GM21786 (cell line): ENCODE measurements at regions not wholly inside any gene's neighbourhood (a gene's known extent, or its start where the extent isn't known, plus 50 kb on each side); places are given as distances from the start of the nearest gene placed in this dataset.
"Not testable (repeated sequence)": the region's sequence is repeated elsewhere in the genome, so short reads cannot be mapped to it uniquely, and the experiment has no call there.

Experiments
- ATAC-seq: cut with Tn5 transposase; IDR thresholded peaks from one replicate; pipeline ENCODE4 v1.9.1; 2021; ENCODE audit not compliant: unreplicated experiment

DNA sequence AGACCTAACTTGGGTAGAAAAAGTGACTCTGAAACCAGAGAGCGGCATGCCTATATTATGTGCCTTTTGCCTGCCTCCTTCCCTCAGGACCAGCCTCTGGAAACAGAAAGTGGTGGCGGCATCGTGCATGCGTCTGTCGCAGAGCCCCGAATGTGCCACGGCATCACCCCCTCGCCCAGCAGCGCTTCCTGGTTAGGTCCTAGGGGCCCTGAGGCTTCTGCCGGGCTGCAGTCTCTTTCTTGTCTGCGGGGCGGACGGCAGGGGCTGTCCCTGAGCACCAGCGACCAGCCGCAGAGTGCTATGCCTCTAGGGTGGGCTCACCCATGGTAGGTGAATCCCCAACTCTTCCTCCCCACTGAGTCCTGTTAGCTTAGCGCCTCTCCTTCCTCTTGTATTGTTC lies 68.7 kb downstream of the VSIG4 start:
- ATAC-seq, result no peak

GRCh38 chrX:65967159-65967558 lies 72.7 kb downstream of the VSIG4 start:
- not testable (repeated sequence) for ATAC-seq

GRCh38 chrX:65961714-65962113 lies 78.2 kb downstream of the VSIG4 start:
- no peak for ATAC-seq

DNA sequence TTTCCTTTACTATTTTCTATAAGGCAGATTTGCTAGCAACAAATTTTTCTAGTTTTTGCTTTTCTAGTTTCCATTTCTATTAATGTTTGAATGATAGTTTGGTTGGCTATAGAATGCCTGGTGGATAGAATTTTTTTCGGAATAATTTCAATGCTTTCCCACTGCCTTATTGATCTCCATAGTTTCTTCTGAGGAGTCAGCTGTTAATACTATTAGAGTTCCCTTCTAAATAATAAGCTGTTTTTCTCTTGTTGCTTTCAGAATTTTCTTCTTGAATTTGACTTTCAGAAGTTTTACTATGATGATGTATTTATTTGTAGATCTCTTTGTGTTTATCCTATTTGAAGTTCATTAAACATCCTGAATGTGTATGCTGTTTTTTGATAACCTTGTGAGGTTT lies 91.8 kb downstream of the VSIG4 start:
- ATAC-seq, result no peak

DNA sequence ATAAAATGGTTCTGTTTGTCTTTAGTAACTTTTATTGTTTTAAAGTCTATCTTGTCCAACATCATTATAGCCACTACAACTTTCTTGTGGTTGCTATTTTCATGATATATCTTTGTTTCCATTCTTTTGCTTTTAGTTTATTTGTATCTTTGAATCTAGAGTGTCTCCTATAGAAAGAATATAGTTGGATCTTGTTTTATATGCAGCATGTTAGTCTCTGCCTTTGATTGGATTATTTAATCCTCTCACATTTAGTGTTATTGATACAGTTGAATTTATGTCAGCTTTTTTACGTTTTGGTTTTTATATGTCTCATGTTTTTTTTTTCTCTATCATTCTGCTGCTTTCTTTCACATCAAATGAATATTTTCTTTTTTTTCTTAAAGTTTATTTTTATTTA lies 98.1 kb downstream of the VSIG4 start:
- no peak for ATAC-seq

DNA sequence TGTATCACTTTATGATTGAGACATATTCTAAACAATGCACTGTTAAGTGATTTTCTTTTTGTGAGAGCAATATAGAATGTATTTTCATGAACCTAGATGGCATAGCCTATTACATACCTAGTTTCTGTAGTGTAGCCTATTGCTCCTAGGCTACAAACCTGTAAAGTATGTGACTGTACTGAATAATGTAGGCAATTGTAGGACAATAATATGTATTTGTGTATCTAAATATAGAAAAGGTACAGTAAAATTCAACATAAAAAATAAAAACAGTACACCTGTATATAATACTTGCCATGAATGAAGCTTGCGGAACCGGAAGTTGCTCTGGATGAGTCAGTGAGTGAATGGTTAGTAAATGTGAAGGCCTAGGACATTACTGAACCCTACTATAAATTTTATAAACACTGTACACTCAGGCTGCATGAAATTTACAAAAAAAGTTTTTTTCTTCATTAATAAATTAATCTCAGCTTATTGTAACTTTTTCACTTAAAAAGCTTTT lies 106.7 kb downstream of the VSIG4 start:
- ATAC-seq, result no peak

- no peak for ATAC-seq
Measured at GRCh38 chrX:65932173-65933084, 107.5 kb downstream of the VSIG4 start.

DNA sequence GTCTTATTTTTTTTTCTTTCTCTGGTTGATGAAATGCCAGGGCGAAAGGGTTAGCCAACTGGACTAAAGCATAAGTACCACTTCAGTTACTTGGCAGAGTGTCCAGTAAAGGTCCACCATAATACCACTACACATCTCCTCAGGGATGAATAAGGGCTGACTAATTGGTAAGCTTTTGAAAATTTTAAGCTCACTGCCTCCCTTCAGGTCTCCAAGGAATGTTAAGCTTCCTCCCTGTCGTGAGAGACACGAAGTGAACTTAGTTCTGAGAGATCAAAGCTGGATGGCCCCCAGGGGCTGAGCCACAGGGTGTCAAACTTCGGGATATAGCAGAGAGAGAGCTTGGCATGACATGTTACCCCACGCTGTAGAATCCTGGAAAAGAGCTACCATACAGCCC lies 111.4 kb downstream of the VSIG4 start:
- ATAC-seq, result no peak

DNA sequence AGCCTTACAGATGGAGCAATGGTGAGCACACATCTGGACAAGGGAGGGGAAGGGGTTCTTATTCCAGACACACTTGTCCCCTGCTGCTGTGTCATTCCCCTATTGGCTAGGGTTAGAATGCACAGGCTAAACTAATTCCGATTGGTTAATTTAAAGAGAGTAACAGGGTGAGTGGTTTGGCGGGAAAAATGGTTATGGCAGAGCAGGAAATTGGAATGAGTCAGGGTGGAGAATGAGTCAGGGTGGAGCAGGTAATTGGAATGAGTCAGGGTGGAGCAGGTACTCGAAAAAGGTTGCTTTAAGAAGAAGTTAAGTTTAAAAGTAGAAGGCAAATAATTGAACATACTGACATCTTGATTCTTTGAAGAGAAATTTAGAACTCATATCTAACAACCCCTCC lies 112.5 kb downstream of the VSIG4 start:
- ATAC-seq, result not testable (repeated sequence)

GRCh38 chrX:65926095-65927019 lies 113.5 kb downstream of the VSIG4 start:
- peak; percentile 71 for ATAC-seq

DNA sequence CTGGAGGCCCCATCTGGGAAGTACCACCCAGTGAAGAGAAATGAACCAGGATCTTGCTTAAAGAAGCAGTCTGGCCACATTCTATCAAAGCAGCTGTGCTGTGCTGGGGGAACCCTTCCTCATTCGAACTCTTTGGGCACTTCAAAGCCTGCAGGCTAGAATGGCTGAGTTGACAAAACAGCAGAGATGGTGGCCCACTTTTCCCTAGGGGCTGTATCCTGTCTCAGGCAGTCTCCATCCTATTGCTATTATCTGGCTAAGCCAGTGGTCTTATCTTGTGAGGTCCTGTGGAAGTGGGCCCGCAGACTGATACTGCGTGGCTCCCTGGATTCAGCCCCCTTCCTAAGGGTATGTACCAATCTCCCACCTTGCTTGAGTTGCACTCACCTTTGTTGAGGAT lies 114.3 kb downstream of the VSIG4 start:
- ATAC-seq, result no peak

GRCh38 chrX:65925005-65925404 lies 114.9 kb downstream of the VSIG4 start:
- no peak for ATAC-seq

DNA sequence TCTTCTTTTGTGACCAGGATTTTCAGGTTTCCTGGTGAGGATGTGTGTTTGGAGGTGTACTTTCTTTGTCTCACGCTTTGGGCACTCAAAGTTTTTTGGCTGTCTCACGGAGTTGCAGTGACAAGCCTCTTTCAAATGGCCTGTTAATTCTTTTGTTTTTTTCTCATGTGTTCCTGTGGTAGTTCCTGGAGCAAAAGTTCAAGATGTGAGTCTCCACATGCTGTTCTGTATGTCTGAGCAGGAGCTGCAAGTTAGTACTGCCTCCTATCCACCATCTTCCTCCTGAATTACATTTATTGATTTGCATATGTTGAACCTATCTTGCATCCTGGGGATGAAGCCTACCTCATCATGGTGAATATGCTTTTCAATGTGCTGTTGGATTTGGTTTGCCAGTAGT lies 118.5 kb downstream of the VSIG4 start:
- no peak for ATAC-seq

DNA sequence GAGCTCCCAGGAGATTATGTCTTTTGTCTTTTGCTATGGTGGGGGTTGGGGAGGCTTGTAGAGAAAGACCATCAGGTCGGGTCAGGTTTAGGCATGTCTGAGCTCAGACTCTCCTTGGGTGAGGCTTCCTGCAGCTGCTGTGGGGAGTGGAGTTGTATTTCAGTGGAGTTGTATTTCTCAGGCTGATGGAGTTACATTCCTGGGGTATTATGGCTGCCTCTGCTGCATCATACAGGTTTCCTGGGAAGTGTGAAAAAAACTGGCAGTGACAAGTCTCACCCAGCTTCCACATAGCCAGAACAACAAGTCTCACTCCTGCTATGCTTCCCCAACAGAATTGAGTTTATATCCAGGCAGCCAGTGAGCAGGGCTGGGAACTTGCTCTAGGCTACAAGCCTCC lies 119.3 kb downstream of the VSIG4 start:
- no peak for ATAC-seq

GRCh38 chrX:65910899-65911298 lies 129.0 kb downstream of the VSIG4 start:
- no peak for ATAC-seq

DNA sequence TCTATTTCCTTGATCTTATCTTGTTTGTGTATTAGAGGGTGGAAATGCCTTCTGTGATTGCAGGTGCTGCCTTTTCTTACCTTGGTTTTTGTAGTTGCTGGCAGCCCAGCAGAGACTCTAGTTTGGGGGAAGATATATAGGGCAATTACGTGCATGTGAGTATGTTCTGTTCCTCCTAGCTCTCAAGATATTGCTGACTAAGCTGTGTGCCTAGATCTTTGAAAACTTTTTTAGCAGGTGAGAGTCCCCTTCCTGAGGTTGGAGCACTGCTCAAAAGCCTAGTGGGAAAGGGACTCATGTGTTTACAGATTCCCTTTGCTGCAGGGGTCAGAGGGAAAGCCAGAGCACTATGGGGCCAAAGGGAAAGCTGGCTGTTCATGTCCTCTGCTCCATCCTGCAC lies 136.1 kb downstream of the VSIG4 start:
- no peak for ATAC-seq

DNA sequence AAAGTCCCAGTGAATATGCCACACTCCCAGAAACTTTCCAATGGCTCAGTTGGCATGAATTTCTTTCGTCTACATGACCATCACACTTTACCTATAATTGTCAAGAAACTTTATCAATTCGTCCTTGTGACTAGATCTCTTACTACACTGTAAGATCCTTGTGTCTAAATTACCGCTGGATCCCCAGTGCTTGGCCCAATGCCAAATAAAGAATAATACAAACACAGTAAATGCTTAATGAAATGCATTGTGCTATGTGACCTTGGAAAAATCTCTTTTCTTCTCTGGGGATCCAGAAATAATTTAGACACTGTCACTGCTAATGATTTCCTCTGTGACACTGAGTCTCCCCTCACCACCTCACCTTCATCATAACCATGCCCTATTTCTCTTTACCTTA lies 137.9 kb downstream of the VSIG4 start:
- ATAC-seq, result no peak

DNA sequence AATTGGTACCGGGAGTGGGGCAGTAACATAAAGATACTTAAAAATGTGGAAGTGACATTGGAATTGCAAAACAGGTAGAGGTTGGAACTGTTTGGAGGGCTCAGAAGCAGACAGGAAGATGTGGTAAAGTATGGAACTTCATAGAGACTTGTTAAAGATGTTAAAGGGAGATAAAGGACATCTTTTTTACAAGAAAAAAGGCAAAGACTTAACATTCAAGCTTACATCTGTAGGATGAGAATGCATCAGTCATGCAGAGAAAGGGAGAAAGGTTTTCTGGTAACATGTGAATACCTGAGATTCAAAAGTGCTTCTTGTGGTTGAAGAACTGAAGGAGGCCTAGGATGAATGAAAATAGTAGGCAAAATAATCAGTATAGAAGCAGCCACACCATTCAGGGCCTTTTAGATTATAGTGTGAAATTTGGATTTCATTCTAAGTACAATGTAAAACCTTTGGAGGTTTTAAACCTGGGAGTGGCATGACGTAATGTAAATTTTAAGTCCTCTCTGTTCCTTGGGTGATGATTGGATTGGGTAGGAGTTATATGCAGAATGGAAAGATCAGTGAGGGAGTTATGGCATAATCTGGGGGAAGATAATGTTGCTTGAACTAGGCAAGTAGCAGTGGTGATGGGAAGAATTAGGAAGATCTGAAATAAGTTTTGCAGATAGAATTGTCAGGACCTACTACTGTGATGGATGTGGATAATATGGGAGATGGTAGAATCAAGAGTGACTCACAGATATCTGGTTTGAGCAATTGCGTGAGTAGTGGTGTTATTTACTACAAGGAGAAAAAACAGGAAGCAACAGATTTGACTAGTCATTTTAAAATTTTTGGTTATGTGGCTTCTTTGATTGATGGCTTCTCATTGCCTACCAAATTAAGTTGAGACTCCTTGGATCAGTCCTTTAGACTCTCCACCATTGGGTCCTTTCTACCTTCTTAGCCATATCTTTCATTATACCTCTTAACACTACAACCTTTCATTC lies 138.7 kb downstream of the VSIG4 start:
- ATAC-seq, result no peak

DNA sequence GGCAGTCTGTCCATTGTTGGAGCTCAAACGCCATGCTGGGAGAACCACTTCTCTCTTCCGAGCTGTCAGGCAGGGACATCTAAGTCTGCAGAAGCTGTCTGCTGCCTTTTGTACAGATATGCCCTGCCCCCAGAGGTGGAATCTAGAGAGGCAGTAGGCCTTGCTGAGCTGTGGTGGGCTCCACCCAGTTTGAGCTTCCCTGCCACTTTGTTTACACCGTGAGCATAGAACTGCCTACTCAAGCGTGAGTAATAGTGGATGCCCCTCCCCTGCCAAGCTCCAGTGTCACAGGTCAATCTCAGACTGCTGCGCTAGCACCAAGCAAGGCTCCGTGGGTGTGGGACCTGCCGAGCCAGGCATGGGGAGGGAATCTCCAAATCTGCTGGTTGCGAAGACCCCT lies 145.7 kb downstream of the VSIG4 start:
- ATAC-seq, result no peak

GRCh38 chrX:65891817-65892216 lies 148.1 kb downstream of the VSIG4 start:
- ATAC-seq, result not testable (repeated sequence)
